DOHH2 (cell line): ENCODE measurements at regions not wholly inside any gene's neighbourhood (a gene's known extent, or its start where the extent isn't known, plus 50 kb on each side); places are given as distances from the start of the nearest gene placed in this dataset.

ENCODE experiments used
- CTCF ChIP-seq: fragments of 200-600 bp; sonication (generic); IDR thresholded peaks from one replicate; pipeline ENCODE4 v1.5.1; 2014; ENCODE audit warnings: antibody characterized with exemption, mild to moderate bottlenecking, low read depth, low read length; ENCODE audit not compliant: poor library complexity, severe bottlenecking
- EZH2phosphoT487 ChIP-seq: fragments of 200-600 bp; sonication (generic); IDR thresholded peaks from 2 replicates; pipeline ENCODE4 v1.6.1; 2017; ENCODE audit warnings: borderline replicate concordance, mild to moderate bottlenecking, antibody characterized with exemption, low read length, moderate library complexity, mixed read lengths

GRCh38 chrX:138885886-138886285 is 174.4 kb upstream of the FGF13 start:
- no peak for TF ChIP-seq CTCF
- no peak for TF ChIP-seq EZH2phosphoT487
